ENCODE measurements at regions not wholly inside any gene's neighbourhood (a gene's known extent, or its start where the extent isn't known, plus 50 kb on each side); places are given as distances from the start of the nearest gene placed in this dataset.
"Not testable (repeated sequence)": the region's sequence is repeated elsewhere in the genome, so short reads cannot be mapped to it uniquely, and the experiment has no call there.

GRCh38 chr22:12603399-12603798 is 2924.6 kb upstream of the OR11H1 start:
- TF ChIP-seq CTCF, POLR2A (IDR thresholded peaks at IDR 0.05): not testable (repeated sequence)
